HL-60 (cell line): ENCODE measurements at regions not wholly inside any gene's neighbourhood (a gene's known extent, or its start where the extent isn't known, plus 50 kb on each side); places are given as distances from the start of the nearest gene placed in this dataset.
A peak's percentile ranks its signal among the peaks of the same experiment; 100 is the strongest.

Experiments used
- DNase-seq, 2 experiments: peaks; one replicate each; pipeline ENCODE4 v3.0.0-alpha.2; 2010 to 2020; ENCODE audit warnings: low read depth in 1 of 2, low spot score in 1 of 2
- H3K27ac ChIP-seq: fragments of 250-450 bp; sonication (Bioruptor Pico); replicated peaks from 2 replicates; pipeline ENCODE4 v1.5.1; 2020; ENCODE audit warnings: mild to moderate bottlenecking, moderate library complexity
- H3K27me3 ChIP-seq: fragments of 250-450 bp; sonication (Bioruptor Pico); 2 replicates; pipeline ENCODE4 v1.5.1; 2021; ENCODE audit warnings: mild to moderate bottlenecking, moderate library complexity; ENCODE audit not compliant: insufficient read depth, poor library complexity, severe bottlenecking
- H3K4me3 ChIP-seq: replicated peaks from 2 replicates; pipeline ENCODE4 v1.5.1; 2011; ENCODE audit warnings: mild to moderate bottlenecking, control low read depth, low read length; ENCODE audit not compliant: insufficient read depth
- GABPA ChIP-seq: IDR thresholded peaks from 2 replicates; pipeline ENCODE4 v1.6.1; 2012; ENCODE audit warnings: low read depth
- POLR2AphosphoS5 ChIP-seq: IDR thresholded peaks from 2 replicates; pipeline ENCODE4 v1.6.1; 2012; ENCODE audit warnings: low read depth
- SPI1 ChIP-seq: IDR thresholded peaks from 2 replicates; pipeline ENCODE4 v1.6.1; 2012; ENCODE audit warnings: low read depth, mild to moderate bottlenecking, borderline replicate concordance
- TF ChIP-seq, protein P1 (sequence below): IDR thresholded peaks from one replicate; pipeline ENCODE4 v1.5.1; 2011; ENCODE audit warnings: low read length, control low read depth, inconsistent platforms; ENCODE audit not compliant: insufficient read depth
- TF ChIP-seq, protein P2 (sequence below): IDR thresholded peaks from 2 replicates; pipeline ENCODE4 v1.6.1; 2012; ENCODE audit warnings: low read depth; ENCODE audit not compliant: insufficient replicate concordance

DNA sequence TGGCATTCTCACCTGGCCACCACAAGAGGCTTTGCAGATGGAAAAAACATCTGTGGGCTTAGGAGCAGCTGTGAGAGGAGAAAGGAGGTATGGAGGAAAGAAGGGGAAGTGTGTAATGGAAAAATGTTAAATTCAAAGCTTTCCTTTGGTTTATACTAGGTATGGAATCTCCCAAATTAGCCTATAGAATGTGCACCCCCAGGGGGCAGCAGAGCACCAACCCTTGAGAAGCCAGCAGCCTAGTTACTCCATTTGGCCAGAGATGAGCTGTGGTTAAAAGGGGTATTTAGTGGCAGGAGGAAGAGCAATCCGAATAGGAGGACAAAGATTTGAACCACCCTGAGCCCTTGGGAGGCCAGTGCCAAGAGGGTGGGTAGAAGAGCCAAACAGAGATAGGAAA, 97.5 kb upstream of the CTTNBP2NL start:
- peak; percentile 4 to 31 for DNase-seq
- TF ChIP-seq, protein P1, sequence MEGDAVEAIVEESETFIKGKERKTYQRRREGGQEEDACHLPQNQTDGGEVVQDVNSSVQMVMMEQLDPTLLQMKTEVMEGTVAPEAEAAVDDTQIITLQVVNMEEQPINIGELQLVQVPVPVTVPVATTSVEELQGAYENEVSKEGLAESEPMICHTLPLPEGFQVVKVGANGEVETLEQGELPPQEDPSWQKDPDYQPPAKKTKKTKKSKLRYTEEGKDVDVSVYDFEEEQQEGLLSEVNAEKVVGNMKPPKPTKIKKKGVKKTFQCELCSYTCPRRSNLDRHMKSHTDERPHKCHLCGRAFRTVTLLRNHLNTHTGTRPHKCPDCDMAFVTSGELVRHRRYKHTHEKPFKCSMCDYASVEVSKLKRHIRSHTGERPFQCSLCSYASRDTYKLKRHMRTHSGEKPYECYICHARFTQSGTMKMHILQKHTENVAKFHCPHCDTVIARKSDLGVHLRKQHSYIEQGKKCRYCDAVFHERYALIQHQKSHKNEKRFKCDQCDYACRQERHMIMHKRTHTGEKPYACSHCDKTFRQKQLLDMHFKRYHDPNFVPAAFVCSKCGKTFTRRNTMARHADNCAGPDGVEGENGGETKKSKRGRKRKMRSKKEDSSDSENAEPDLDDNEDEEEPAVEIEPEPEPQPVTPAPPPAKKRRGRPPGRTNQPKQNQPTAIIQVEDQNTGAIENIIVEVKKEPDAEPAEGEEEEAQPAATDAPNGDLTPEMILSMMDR = peak; percentile 44
- TF ChIP-seq, protein P2, sequence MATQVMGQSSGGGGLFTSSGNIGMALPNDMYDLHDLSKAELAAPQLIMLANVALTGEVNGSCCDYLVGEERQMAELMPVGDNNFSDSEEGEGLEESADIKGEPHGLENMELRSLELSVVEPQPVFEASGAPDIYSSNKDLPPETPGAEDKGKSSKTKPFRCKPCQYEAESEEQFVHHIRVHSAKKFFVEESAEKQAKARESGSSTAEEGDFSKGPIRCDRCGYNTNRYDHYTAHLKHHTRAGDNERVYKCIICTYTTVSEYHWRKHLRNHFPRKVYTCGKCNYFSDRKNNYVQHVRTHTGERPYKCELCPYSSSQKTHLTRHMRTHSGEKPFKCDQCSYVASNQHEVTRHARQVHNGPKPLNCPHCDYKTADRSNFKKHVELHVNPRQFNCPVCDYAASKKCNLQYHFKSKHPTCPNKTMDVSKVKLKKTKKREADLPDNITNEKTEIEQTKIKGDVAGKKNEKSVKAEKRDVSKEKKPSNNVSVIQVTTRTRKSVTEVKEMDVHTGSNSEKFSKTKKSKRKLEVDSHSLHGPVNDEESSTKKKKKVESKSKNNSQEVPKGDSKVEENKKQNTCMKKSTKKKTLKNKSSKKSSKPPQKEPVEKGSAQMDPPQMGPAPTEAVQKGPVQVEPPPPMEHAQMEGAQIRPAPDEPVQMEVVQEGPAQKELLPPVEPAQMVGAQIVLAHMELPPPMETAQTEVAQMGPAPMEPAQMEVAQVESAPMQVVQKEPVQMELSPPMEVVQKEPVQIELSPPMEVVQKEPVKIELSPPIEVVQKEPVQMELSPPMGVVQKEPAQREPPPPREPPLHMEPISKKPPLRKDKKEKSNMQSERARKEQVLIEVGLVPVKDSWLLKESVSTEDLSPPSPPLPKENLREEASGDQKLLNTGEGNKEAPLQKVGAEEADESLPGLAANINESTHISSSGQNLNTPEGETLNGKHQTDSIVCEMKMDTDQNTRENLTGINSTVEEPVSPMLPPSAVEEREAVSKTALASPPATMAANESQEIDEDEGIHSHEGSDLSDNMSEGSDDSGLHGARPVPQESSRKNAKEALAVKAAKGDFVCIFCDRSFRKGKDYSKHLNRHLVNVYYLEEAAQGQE = no peak
- Histone ChIP-seq H3K27me3 (no peaks in the 10 kb centered on the region), H3K27ac (no peak overlapping the region), H3K4me3 (no peak overlapping the region)

DNA sequence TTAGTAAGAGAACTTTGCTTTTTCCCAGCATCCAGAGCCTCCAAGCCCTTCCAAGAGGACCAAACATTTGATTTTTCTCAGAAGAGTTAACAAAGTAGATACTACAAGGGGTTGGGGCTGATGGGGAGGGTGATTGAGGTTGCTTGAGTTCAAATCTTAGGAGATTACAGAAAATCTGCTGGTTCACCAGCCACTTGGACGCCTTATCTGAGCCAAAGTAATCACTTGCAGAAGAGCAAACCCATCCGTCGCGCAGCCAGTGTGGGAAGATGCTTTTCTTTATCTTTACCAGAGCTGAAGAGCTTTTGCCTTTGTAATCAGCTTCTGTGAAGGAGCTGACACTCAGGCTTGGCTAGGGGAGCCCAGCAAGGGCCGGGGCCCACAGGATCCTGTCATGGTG, 91.9 kb upstream of the CTTNBP2NL start:
- no peak overlapping the region for H3K27ac ChIP-seq
- no peak for DNase-seq
- no peak overlapping the region for H3K4me3 ChIP-seq
- H3K27me3 ChIP-seq = no peaks in the 10 kb centered on the region
- TF ChIP-seq, protein P1 = no peak
- TF ChIP-seq SPI1 = no peak

DNA sequence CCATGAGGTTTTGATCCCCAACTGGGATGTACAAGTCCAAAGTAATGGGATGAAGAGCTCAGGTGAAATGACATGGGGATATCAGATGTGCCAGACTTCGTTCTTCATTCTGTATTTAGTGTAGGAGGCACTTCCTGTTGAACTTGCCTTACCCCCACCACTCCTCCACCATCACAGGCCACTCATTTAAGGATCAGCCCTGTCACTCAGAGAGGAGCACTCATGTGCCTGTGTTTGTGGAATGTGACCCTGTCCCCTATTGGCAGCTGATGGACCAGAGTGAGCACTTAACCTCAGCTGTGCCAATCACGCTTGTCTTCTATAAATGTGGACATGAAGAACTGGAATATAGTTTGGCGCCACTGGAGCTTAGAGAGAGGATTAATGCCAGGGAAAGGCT, 91.4 kb upstream of the CTTNBP2NL start:
- H3K4me3 ChIP-seq = no peak overlapping the region
- no peak overlapping the region for H3K27ac ChIP-seq
- no peak for DNase-seq
- no peaks in the 10 kb centered on the region for H3K27me3 ChIP-seq
- TF ChIP-seq SPI1 (no peak), GABPA (no peak), POLR2AphosphoS5 (no peak)
- TF ChIP-seq, protein P1 = no peak
- TF ChIP-seq, protein P2 = no peak

DNA sequence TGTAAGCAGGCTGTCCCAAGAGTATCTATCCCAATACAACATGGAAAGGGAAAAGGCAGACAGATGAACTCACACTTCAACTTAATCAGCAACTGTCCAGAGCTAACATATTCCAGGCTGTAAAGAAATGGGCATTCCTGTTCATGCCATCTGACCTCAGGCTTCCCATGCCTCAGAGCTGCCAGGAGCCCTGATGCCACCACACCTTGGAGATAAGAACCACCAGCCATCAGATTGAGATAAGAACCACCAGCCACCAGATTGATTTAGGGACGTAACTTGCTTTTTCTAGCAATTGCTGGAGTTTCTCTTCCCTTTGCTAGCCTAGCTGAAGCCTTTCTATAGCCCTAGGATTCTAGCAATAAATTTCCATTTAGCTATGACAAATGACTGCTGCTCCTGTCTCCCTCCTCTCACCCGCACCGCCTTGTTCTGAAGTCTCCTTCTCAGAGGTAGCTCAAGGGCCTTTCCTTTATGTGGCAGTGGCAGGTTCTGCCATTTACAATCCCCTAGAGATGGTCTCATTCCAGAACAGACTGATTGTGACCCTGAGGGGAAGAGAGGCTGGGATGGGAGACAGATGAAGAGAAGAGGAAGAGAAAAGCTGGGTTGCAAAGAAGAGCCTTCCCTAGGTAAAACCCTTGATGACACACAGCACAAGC, 88.0 kb upstream of the CTTNBP2NL start:
- H3K4me3 ChIP-seq = no peak overlapping the region
- H3K27me3 ChIP-seq = no peaks in the 10 kb centered on the region
- DNase-seq = no peak
- no peak overlapping the region for H3K27ac ChIP-seq
- no peak for TF ChIP-seq GABPA
